ENCODE measurements at regions not wholly inside any gene's neighbourhood (a gene's known extent, or its start where the extent isn't known, plus 50 kb on each side); places are given as distances from the start of the nearest gene placed in this dataset.
"Not testable (repeated sequence)": the region's sequence is repeated elsewhere in the genome, so short reads cannot be mapped to it uniquely, and the experiment has no call there.

GRCh38 chr14:83208341-83208740 lies 1674.7 kb upstream of the SEL1L start:
- DNase-seq, result no peak
- intact Hi-C loops (cut with DNase I), result no loop called here

- intact Hi-C loops (cut with DNase I), result no loop called here
- no peak for DNase-seq
Observed at GRCh38 chr14:83217492-83217891, 1683.8 kb upstream of the SEL1L start.

GRCh38 chr14:83247924-83248639 lies 1714.4 kb upstream of the SEL1L start:
- no peak for DNase-seq
- intact Hi-C loops (cut with DNase I), result no loop called here

GRCh38 chr14:83251402-83251801 lies 1717.7 kb upstream of the SEL1L start:
- no peak for DNase-seq
- intact Hi-C loops (cut with DNase I), result no loop called here

DNA sequence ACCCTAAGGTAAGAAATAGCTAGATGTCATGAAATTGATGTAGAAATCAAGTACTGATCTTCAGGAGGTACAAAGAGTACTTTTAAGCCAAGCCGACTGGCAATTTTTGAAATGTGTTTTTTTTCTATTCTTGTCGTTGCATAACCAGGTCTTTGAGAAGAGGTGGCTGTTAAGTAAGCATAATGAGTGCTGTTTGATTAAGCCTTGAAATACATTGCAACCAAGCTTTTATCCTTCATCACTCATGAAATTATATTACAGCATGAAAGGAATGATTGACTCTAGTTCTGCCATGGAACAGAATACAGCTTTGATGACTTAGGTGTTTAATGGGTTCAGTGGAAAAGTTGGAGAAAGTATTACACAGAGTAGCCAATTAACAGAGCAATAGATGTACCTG lies 1720.2 kb upstream of the SEL1L start:
- intact Hi-C loops (cut with DNase I), result no loop called here

GRCh38 chr14:83255015-83255726 lies 1721.5 kb upstream of the SEL1L start:
- DNase-seq, result no peak
- intact Hi-C loops (cut with DNase I), result no loop called here

More for the DNA sequence above, 1720.2 kb upstream of the SEL1L start:
- no peak for DNase-seq

DNA sequence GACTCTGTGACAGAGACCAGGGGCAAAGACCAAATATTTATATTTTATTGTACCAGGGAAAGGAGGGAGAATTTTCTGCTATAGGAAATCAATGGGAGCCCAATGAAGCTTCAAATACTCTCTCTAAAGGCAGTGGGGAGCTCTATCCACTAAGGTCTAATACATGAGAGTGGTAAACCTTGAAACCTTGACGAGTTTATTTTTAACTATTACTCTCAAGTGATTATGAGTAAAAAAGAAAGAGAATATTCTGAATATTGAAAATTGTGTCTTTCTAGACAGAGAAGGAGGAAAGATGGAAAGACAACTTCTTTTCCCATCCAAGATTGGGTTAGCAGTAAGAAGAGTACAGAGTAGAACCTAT lies 1722.1 kb upstream of the SEL1L start:
- DNase-seq, result no peak
- intact Hi-C loops (cut with DNase I), result no loop called here

DNA sequence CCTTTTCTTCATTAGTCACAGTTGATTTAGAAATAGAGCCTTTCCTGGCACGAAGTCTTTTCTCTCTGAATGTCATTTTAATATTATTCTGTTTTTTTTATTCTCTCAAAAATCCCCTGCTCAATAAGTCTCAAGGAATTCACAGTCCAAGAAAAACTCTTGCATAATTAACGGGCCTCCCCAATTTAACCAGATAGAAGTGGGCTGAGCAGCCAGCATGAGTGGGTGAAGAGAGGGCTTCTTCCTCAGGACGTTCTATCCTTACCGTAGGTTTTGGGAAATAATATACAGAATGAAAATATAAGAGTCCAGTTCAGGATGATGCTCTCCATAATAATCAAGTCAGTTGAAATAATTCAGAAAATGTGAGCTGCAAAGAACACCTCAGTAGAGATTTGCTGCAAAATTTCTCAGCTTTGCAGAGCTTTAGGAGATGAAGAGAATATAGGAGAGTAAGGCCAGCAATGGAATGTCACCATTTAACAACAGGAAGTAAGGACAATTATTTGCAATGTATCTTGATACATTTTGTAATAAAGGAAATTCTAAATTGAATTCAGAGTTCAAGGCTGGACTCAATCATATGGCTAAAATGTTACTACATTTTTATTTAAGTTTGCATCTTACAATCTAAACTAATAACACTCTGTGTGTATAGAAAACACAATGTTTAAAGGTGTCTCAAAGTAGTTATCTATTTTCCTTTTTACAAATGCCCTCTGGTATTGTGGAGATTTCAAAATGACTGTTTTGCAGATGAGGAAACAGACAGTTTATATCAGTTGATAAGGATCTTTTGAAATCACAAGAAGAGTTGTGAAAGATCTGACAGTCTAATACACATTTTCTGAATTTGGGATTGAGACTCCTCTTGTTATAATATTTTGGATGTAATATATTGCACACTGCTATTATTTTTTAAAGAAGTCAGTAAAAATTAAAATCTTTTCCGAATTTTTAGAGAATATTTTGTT lies 1724.1 kb upstream of the SEL1L start:
- DNase-seq, result no peak
- intact Hi-C loops (cut with DNase I), result no loop called here

DNA sequence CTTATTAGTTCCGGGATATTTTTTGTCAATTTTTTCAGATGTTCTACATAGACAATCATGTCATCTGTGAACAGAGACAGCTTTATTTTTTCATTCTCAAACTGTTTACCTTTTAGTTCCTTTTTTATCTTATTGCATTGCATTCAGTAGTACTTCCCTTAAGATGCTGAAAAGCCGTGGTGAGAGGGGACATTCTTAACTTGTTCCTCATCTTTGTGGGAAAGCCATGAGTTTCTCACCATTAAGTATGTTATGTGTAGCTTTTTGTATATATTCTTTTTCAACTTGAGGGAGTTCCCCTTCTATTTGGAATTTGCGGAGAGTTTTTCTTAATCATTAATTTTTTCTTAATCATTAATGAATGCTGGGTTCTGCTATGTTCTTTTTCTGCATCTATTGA lies 1727.1 kb upstream of the SEL1L start:
- intact Hi-C loops (cut with DNase I), result no loop called here
- no peak for DNase-seq

DNA sequence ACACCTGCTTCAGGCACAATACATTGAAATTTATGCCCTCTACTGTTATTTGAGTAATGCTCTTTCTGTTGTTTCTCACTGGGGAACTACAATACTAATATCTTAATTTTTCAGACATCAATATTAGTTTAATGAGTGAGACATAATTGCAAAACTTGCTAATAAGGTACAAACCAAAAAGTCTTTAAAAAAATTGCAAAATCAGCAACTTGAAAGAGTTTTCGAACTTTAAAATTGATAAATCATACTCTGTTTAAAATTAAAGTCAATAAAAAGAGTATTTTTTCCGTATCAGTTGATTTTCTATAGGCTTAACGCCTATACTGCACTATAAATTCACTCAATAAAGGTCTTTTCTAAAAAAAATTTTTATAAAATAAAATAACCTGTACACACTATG lies 1735.9 kb upstream of the SEL1L start:
- intact Hi-C loops (cut with DNase I), result no loop called here
- DNase-seq, result no peak

DNA sequence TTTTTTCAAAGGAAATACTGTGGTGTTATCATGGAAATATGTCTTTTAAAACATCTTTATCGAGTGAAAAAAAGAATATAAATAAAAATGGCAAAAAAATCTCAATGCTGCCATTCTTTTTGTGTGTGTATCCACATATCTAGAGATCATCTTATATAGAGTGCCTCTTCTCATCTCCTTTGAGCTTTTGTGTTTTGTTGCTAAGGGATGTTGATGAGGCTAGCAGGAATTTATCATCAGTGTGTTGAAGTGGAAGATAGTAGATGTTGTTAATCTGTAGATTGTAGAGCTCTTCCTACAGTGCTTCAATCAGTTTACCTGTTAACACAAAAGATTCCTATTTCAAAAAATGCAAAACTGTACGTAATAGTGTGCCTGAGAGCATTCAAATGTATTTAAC lies 1738.0 kb upstream of the SEL1L start:
- DNase-seq, result no peak
- intact Hi-C loops (cut with DNase I), result no loop called here

- intact Hi-C loops (cut with DNase I), result no loop called here
- no peak for DNase-seq
Observed at GRCh38 chr14:83280719-83281118, 1747.1 kb upstream of the SEL1L start.

- DNase-seq, result no peak
- intact Hi-C loops (cut with DNase I), result no loop called here
Observed at GRCh38 chr14:83282706-83283105, 1749.1 kb upstream of the SEL1L start.

DNA sequence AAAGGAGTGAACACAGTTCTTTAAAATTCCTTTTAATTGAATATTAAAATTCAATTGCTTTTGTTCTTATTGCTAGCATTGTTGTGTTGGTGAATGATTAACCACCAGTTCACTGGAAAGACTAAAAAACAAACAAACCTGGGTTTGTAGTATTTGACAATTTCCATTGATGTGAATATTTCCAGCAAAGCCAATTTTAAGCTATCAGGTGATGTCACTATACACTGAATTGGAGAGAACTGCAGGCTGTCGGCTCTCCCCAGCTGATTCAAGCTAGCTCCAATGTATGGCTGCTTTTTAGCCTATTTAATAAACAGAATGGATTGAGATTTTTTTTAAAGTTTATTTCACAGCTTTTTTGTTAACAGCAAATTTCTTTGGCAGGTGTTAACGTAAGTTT lies 1753.6 kb upstream of the SEL1L start:
- intact Hi-C loops (cut with DNase I), result no loop called here
- DNase-seq, result no peak

DNA sequence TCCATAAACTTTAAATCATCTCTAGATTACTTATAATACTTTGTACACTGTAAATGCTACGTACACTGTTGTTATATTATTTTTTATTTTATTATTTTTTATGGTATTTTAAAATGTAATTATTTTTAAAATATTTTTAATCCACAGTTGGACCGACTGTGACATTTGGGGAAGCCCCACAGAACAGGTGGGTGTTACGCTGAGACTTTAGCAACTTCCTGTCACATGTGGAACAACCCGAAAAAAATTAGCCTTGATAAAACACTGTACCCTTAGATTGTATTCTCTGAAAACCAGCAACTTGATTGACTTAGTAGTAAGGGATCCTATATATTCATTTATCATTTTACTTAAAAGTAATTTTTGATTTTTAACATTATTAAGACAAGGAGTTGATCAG lies 1755.7 kb upstream of the SEL1L start:
- intact Hi-C loops (cut with DNase I), result no loop called here
- DNase-seq, result no peak

DNA sequence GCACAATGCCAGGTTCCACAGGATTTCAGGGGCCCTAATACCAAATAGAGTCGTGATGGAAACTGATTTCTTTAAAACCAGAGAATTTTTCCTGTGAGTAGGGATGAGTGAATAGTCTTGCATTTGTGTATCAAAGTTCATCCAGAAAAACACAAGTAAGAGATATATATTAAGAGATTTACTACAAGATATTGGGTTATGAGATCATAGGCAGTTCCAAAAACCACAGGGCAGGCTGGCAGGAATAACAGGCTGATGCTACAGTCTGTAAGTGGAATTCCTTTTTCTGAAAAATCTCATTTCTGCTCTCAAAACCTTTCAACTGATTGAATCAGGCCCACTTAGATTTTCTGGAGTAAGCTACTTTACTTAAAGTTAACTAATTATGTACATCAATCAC lies 1756.2 kb upstream of the SEL1L start:
- DNase-seq, result no peak
- intact Hi-C loops (cut with DNase I), result no loop called here

DNA sequence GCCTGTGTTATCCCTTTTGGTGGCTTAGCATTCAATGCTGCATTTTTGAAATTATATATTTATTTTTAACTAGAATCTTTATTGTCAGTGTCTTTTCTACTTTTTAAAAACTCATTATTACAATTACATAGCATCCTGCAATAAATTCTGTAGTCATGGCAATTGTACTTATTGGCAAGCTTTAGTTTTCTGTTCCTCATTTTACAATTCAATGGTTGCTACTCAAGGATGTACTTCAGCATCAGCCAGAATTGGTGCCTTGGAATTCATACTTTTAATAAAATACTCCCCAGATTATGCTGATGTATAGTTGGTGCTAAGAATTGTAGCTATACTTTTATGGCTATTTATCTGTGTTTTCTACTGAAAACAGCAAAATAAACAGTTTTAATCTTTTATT lies 1756.8 kb upstream of the SEL1L start:
- DNase-seq, result no peak
- intact Hi-C loops (cut with DNase I), result no loop called here

- intact Hi-C loops (cut with DNase I), result no loop called here
- DNase-seq, result no peak
Observed at GRCh38 chr14:83291714-83292113, 1758.1 kb upstream of the SEL1L start.

GRCh38 chr14:83294941-83295340 lies 1761.3 kb upstream of the SEL1L start:
- DNase-seq, result no peak
- intact Hi-C loops (cut with DNase I), result no loop called here

- no peak for DNase-seq
- intact Hi-C loops (cut with DNase I), result no loop called here
Observed at GRCh38 chr14:83297361-83297760, 1763.7 kb upstream of the SEL1L start.

- not testable (repeated sequence) for DNase-seq
Observed at GRCh38 chr14:83298016-83298415, 1764.4 kb upstream of the SEL1L start.

More at GRCh38 chr14:83298016-83298415, 1764.4 kb upstream of the SEL1L start:
- intact Hi-C loops (cut with DNase I), result not testable (repeated sequence)

All from posterior cingulate gyrus (tissue), 11 donors.